HepG2 (cell line): ENCODE measurements at regions not wholly inside any gene's neighbourhood (a gene's known extent, or its start where the extent isn't known, plus 50 kb on each side); places are given as distances from the start of the nearest gene placed in this dataset.

Experiments used
- AGO2 ChIP-seq: fragments of 200-400 bp; formaldehyde crosslinking; optimal IDR thresholded peaks from 2 replicates; pipeline ENCODE3; 2017; ENCODE audit warnings: mild to moderate bottlenecking, low read depth, low read length, moderate library complexity
- AKAP8 ChIP-seq: sonication (generic); formaldehyde crosslinking; IDR thresholded peaks from 2 replicates; pipeline ENCODE4 v1.5.1; 2020; ENCODE audit warnings: mild to moderate bottlenecking, missing genetic modification reagents
- CBX2 ChIP-seq, 2 experiments: fragments of 200-600 bp in 1 of 2; sonication (generic); formaldehyde crosslinking in 1 of 2; IDR thresholded peaks; 2 replicates each; pipeline versions ENCODE4 v1.7.0 to v1.8.1; 2018 to 2022; ENCODE audit warnings: low read depth in 2 of 2, low read length in 1 of 2, mild to moderate bottlenecking in 1 of 2, missing genetic modification reagents in 1 of 2
- CEBPB ChIP-seq: IDR thresholded peaks from 2 replicates; pipeline ENCODE4 v1.6.1; 2011; ENCODE audit warnings: low read depth, low read length, improper control_type of control experiment, borderline replicate concordance
- CTCF ChIP-seq: sonication (generic); formaldehyde crosslinking; IDR thresholded peaks from 2 replicates; pipeline ENCODE4 v1.5.0; 2020; ENCODE audit warnings: mild to moderate bottlenecking, missing genetic modification reagents, moderate library complexity
- IKZF1 ChIP-seq: fragments of 450-650 bp; IDR thresholded peaks from 2 replicates; pipeline ENCODE4 v1.7.1; 2016
- POLR2AphosphoS5 ChIP-seq: IDR thresholded peaks from 2 replicates; pipeline ENCODE4 v1.6.1; 2012; ENCODE audit warnings: low read depth, low read length
- TAF1 ChIP-seq: sonication (generic); formaldehyde crosslinking; IDR thresholded peaks from 2 replicates; pipeline ENCODE4 v1.4.0; 2020; ENCODE audit warnings: missing genetic modification reagents
- ZGPAT ChIP-seq: IDR thresholded peaks from 2 replicates; pipeline ENCODE4 v1.6.1; 2016; ENCODE audit warnings: mild to moderate bottlenecking
- ZNF253 ChIP-seq: sonication (generic); formaldehyde crosslinking; IDR thresholded peaks from 2 replicates; pipeline ENCODE4 v1.8.0; 2022; ENCODE audit warnings: mild to moderate bottlenecking, missing genetic modification reagents, borderline replicate concordance
- ZNF350 ChIP-seq: sonication (generic); formaldehyde crosslinking; IDR thresholded peaks from 2 replicates; pipeline ENCODE4 v1.4.0; 2020; ENCODE audit warnings: mild to moderate bottlenecking, low read depth, missing genetic modification reagents, borderline replicate concordance
- ZNF768 ChIP-seq: sonication (generic); formaldehyde crosslinking; IDR thresholded peaks from 2 replicates; pipeline ENCODE4 v1.4.0; 2020; ENCODE audit warnings: missing genetic modification reagents
- ZSCAN22 ChIP-seq: sonication (generic); formaldehyde crosslinking; IDR thresholded peaks from 2 replicates; pipeline ENCODE4 v1.4.0; 2020; ENCODE audit warnings: mild to moderate bottlenecking, missing genetic modification reagents
- TF ChIP-seq, protein P1 (sequence below): IDR thresholded peaks from 2 replicates; pipeline ENCODE4 v1.6.1; 2016; ENCODE audit warnings: low read depth, borderline replicate concordance

GRCh38 chr13:111557921-111558699 lies 237.7 kb downstream of the TEX29 start:
- TF ChIP-seq, protein P1, sequence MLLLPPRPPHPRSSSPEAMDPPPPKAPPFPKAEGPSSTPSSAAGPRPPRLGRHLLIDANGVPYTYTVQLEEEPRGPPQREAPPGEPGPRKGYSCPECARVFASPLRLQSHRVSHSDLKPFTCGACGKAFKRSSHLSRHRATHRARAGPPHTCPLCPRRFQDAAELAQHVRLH (CRISPR knock-in tag): no peak
- no peak for TF ChIP-seq AGO2
- no peak for TF ChIP-seq ZGPAT (CRISPR knock-in tag)
- TF ChIP-seq TAF1 (CRISPR knock-in tag): no peak
- TF ChIP-seq AKAP8: no peak
- no peak for TF ChIP-seq CEBPB
- no peak for TF ChIP-seq ZNF253 (CRISPR knock-in tag)
- TF ChIP-seq ZNF768 (CRISPR knock-in tag): no peak
- TF ChIP-seq CBX2 (IDR thresholded peaks at IDR 0.05; ENCODE audit: low read depth, low read length): no peak
- no peak for TF ChIP-seq CBX2 (CRISPR knock-in tag; IDR thresholded peaks at IDR 0.05; ENCODE audit: low read depth)
- TF ChIP-seq ZSCAN22 (CRISPR knock-in tag): no peak
- no peak for TF ChIP-seq CTCF (CRISPR knock-in tag)
- TF ChIP-seq IKZF1: no peak
- TF ChIP-seq ZNF350 (CRISPR knock-in tag): no peak
- no peak for TF ChIP-seq POLR2AphosphoS5
